Left forelimb (tissue), 1 donor: ENCODE measurements at regions not wholly inside any gene's neighbourhood (a gene's known extent, or its start where the extent isn't known, plus 50 kb on each side); places are given as distances from the start of the nearest gene placed in this dataset.

ENCODE experiments used
- DNase-seq: peaks from one replicate; pipeline ENCODE4 v3.0.0-alpha.2; 2018; ENCODE audit warnings: low spot score

DNA sequence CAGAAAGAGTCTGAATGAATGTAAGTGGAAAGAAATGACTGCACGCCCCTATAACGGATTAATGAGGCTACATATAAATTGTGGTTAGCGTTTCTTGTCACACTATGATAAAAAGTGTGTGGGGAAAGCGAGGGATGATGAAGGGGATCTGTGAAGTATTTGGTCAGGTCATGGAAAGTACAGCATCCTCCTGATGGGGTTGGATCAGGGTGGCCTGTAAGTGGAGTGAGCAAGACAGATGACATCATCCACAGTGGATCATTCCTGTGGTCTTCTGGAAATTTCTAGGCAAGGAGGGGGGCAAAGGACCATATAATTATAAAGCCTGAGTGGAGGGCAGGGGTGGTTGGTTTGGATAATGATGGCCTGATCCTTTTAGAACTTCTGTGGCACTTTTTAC lies 606.0 kb downstream of the INHBA start:
- DNase-seq = no peak

- no peak for DNase-seq
Measured at GRCh38 chr7:41093141-41093540, 609.7 kb downstream of the INHBA start.

DNA sequence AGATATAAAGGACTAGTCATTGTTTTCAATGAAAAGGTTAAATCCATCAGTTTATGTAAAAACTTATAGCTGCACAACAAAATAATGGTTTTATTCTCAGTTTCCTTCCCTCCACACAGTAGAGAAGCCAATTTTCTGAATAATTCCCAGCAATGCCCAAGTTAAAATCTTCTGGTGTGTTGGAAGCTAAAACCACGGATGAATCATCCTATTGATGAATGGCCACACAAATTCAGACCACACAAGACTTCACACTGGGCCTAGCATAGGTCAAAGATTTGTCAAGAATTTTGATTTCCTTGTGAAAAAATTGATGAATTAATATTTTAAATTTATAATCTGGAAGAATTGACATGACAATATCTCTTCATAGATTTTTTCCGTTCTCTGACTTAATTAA lies 617.6 kb downstream of the INHBA start:
- no peak for DNase-seq

GRCh38 chr7:41084381-41084780 lies 618.5 kb downstream of the INHBA start:
- no peak for DNase-seq

DNA sequence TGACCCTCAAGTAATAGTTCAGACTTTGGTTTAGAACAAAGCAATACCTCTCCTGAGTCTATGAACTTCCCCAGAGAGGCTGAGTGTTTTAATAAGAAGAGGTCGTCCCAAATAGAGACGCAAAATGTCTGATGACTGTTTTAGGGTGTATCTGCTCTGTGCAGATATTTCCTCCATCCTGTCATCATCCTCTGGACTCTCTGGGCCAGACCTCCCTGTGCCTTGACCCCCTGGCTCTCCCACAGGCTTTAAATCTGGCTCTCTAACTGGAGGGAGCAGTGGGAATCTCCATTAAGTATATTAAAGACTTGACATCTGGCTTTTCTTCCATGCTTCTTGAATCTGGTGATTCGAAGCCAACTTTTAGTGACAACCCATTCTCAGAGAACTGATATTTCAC lies 633.3 kb downstream of the INHBA start:
- DNase-seq = no peak

DNA sequence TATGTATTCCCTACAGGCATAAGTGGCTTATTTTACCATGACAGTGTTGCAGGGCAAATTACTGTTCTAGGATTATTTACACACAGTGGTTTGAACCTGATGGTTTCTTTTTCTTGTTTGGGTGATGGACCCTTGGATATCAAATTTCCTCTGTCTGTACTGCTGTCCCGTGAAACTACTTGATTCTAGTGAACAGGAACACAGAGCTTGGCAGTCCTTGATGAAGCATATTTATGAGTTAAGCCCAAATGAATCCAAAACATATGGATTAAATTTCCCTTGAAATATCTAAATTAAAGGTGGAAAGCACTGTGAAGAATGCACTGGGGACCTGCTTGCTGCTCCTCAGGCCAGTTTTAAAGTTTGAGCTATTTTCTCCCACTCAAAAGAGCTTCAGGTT lies 635.3 kb downstream of the INHBA start:
- DNase-seq = no peak

- DNase-seq = no peak
Measured at GRCh38 chr7:41065663-41066062, 637.2 kb downstream of the INHBA start.

DNA sequence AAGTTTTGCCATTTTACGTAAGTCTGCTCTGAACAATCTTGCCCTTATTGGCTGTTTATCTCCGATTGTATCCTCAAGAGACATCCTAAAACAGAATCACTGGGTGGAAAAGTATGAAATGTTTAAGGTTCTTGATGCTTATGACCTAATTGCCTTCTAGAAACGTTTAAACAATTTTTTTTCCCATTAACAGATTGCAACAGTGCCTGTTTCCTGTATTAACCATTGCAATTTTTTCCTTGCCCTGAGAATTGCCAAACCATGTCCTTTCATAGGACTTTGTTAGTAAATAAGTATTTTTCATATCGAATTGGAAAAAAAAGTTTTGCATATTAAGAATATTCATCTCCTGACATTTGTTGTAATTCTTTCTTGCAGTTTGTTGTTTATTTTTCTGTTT lies 639.8 kb downstream of the INHBA start:
- no peak for DNase-seq

DNA sequence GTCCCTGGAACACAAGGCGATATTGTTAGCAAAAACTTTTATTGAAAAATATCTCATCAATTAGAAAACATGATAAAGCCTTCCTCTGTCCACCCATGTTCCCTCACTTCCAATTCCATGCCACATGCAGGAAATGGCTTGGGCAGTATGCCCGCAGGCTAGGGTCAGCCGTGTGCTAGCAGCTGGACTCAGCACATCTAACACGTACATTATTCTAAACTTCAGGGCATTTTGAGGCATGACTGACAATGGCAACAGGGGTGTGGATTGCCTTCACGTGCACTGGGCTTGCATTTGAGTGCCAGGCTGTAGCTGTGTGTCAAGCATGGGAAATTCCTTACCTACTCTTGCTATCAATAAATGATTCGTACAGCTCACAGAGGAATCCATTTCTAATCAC lies 642.1 kb downstream of the INHBA start:
- no peak for DNase-seq

DNA sequence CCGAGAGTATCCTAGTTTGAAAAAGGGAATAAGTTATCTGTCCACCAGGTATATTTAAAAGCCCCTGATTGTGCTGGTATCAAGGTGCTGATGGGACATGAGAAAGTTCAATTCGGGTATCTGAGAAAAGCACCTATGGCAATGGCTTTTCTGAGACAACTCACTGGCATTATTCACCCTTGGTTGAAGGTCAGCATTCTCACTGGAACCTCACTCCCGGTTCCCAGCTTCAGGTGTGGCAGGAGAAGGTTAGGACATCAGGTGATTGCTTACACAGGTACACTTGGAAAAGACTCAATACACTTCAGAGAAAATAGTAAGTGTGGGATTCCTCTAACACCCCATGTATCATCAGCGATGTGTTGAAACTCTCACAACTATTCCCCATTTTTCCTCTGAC lies 643.1 kb downstream of the INHBA start:
- no peak for DNase-seq

GRCh38 chr7:41058986-41059741 lies 643.7 kb downstream of the INHBA start:
- no peak for DNase-seq

DNA sequence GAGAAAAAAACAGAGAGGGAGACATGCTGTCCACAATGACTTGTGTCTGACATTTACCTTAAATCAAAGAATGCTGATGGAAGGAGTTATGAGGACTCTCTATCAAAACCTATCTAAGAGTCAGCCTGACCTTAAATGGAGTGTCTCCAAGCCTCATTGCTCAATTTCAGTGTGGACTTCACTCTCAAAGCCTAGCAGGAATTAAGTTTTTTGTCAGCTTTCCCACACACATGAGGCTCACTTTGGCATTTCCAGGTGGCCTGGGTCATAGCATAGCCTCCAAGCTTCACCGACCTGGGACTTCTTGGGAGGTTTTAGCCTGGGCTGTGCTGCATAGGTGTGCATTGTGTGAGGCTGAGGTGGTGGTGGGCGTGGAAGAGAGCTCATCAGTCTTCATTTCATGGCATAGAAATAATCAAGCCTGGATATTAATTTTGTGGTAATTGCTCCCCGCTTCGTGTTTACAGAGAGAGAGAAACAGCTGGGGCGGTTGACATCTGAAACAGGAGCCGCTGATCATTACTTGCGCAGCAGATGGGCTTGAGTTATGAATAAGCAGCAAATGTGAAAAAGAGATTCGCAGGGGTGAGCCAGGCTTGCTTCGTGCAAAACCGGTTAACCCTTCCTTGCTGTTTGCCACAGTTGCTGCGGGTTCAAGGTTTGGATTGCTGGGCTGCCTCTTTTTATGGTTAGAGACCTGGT lies 647.8 kb downstream of the INHBA start:
- no peak for DNase-seq

DNA sequence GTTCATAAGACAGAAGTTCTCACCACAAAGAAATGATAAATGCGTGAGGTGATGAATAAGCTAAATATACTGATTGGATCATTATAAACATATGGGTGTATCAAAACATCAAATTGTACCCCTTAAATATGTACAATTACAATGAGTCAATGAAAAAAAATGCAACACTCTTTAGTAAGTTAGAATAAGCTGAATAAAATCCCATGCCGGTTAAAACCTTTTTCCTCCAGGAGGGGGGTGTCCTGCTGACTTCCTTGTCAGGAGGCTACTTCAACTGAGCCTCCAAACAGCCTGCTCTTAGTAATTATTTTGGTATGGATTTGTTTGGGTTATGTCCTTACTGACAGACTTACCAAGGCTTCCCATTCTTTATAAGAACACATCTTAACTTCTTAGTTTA lies 649.1 kb downstream of the INHBA start:
- DNase-seq = no peak

GRCh38 chr7:41052736-41053135 lies 650.2 kb downstream of the INHBA start:
- DNase-seq = no peak

GRCh38 chr7:41052201-41052600 lies 650.7 kb downstream of the INHBA start:
- no peak for DNase-seq

- peak; percentile 75 for DNase-seq
Measured at GRCh38 chr7:41051535-41051934, 651.4 kb downstream of the INHBA start.

GRCh38 chr7:41051062-41051461 lies 651.8 kb downstream of the INHBA start:
- no peak for DNase-seq

DNA sequence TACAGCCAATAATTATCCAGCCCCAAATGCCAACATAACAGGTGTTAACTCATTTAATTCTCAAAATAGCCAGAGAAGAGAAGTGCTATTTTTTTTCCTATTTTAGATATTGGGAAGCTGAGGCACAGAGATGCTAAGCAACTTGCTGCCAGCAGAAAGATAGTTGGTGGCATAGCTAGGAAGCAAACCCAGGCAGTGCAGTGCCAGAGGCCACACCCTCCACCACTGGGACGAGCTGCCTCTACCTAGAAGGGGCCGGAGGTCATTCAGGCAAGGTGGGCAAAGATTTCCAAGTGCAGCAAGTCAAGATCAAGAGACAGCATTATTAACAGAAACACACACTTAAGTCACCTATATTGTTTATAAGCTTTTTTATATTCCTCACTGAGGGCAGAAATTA lies 654.1 kb downstream of the INHBA start:
- no peak for DNase-seq

GRCh38 chr7:41047789-41048191 lies 655.1 kb downstream of the INHBA start:
- no peak for DNase-seq

- DNase-seq = no peak
Measured at GRCh38 chr7:41047211-41047610, 655.7 kb downstream of the INHBA start.

- DNase-seq = no peak
Measured at GRCh38 chr7:41046776-41047175, 656.1 kb downstream of the INHBA start.

DNA sequence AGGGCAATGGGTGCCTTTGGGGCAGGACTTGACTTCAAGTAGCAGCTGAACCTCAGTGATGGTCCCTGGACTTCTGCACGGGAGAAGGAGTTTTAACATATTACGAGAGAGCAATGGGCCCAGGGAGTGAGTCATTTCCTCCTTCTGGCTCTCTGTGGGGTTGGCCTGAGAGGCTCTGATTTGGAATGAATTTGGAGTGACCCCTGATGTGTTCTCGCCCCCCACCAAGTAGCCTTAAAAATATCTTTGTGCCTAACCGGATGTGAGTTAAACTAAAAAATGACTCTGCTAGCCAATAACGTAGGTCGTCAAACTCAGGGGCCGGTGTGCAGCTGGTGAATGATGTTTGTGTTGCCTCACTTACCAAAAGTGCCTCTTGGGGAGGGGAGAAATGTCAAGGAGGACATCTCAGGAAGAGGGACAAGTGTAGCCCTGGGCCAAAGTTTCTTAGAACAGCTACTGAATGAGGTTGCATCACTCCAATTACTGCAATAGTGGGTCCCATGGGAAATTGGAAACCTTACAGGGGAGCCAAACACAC lies 656.6 kb downstream of the INHBA start:
- no peak for DNase-seq

DNA sequence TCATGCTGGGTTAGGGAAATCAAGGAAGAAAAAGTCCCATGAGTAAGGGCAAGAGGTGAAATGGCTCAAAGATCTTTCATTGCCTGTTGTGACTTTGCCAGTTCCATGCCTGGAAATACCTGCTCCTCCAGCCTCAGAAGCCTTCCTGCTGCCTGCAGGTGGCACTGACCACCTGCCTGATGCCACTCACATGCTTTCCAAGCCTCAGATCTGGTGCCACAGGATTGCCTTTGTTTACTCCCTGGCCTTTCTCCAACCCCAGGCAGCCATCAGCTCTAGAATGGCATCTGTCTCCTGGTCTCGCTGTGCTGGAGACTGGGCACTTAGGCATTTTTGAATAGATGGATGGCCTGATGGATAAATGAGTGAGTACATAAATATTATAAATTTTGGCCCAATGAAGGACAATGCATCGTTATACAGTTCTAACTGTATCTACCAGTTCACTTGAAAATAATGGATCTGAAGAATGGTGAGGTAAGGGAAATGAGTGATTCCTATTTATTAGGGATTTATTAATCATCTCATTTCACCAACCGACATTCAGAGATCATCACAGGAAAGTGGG lies 657.2 kb downstream of the INHBA start:
- no peak for DNase-seq
